Testis (tissue), 2 donors: ENCODE measurements at regions not wholly inside any gene's neighbourhood (a gene's known extent, or its start where the extent isn't known, plus 50 kb on each side); places are given as distances from the start of the nearest gene placed in this dataset.

ENCODE experiments used
- DNase-seq: peaks from one replicate; pipeline ENCODE4 v3.0.0-alpha.2; 2019
- H3K27ac ChIP-seq, 2 donors: fragments of 200-600 bp; sonication (generic); one replicate each; pipeline ENCODE4 v1.5.1; 2019
- H3K27me3 ChIP-seq: fragments of 200-600 bp; sonication (generic); one replicate; pipeline ENCODE4 v1.5.1; 2019
- H3K36me3 ChIP-seq: fragments of 200-600 bp; sonication (generic); one replicate; pipeline ENCODE4 v1.5.1; 2017; ENCODE audit warnings: low read depth; ENCODE audit errors: missing control alignments
- H3K4me1 ChIP-seq: fragments of 200-600 bp; sonication (generic); one replicate; pipeline ENCODE4 v1.5.1; 2019
- H3K4me3 ChIP-seq, 2 donors: fragments of 200-600 bp; sonication (generic); one replicate each; pipeline ENCODE4 v1.5.1; 2017 to 2019
- H3K9me3 ChIP-seq: fragments of 200-600 bp; sonication (generic); one replicate; pipeline ENCODE4 v1.5.1; 2017
- CTCF ChIP-seq, 3 experiments: fragments of 450-650 bp in 2 of 3; fragments of 200-600 bp in 1 of 3; sonication (generic) in 1 of 3; IDR thresholded peaks; one replicate each; pipeline ENCODE4 v1.5.1; 2016 to 2019; ENCODE audit warnings: antibody characterized with exemption in 3 of 3, mild to moderate bottlenecking in 2 of 3, moderate library complexity in 1 of 3
- POLR2A ChIP-seq: fragments of 450-650 bp; IDR thresholded peaks from one replicate; pipeline ENCODE4 v1.6.1; 2017; ENCODE audit warnings: antibody characterized with exemption, mild to moderate bottlenecking, moderate library complexity
- WGBS, 2 donors: methylation state at CpG; one replicate each; pipeline ENCODE4 v1.1.5; 2018; 5-methylcytosine and 5-hydroxymethylcytosine counted together
- intact Hi-C: fragments of 100-400 bp; cut with DNase I; formaldehyde crosslinking; loops from one replicate; pipeline ENCODE4 v1.15.1; 2023; ENCODE audit warnings: low total_unique reads

- Histone ChIP-seq H3K9me3 (no peaks in the 10 kb centered on the region), H3K27ac (no peak overlapping the region), H3K4me3 (no peak overlapping the region), H3K27me3 (no peaks in the 10 kb centered on the region), H3K4me1 (no peaks in the 10 kb centered on the region), H3K36me3 (no peaks in the 10 kb centered on the region)
- 73 to 79% methylated on average over 4 of the region's 4 CpGs for WGBS, 2 donors
- no peak for TF ChIP-seq POLR2A
- TF ChIP-seq CTCF (IDR thresholded peaks at IDR 0.05), result no peak
- no peak for DNase-seq
- intact Hi-C loops, result no loop called here
Measured at GRCh38 chr3:30131191-30131590, 475.2 kb upstream of the TGFBR2 start.

GRCh38 chr3:30135190-30135589, 471.2 kb upstream of the TGFBR2 start:
- DNase-seq, result no peak
- Histone ChIP-seq H3K27me3 (no peaks in the 10 kb centered on the region), H3K9me3 (no peaks in the 10 kb centered on the region), H3K27ac (no peak overlapping the region), H3K36me3 (no peaks in the 10 kb centered on the region), H3K4me1 (no peaks in the 10 kb centered on the region), H3K4me3 (no peak overlapping the region)
- TF ChIP-seq CTCF (IDR thresholded peaks at IDR 0.05) (no peak), POLR2A (no peak)
- 85 to 89% methylated on average over 4 of the region's 4 CpGs for WGBS, 2 donors
- intact Hi-C loops, result no loop called here

- intact Hi-C loops, result no loop called here
- DNase-seq, result no peak
- no peaks in the 10 kb centered on the region for H3K36me3 ChIP-seq
- no peaks in the 10 kb centered on the region for H3K9me3 ChIP-seq
- no peak for TF ChIP-seq POLR2A
- TF ChIP-seq CTCF (IDR thresholded peaks at IDR 0.05), result no peak
- no peak overlapping the region for H3K4me3 ChIP-seq
- no peak overlapping the region for H3K27ac ChIP-seq
- no peaks in the 10 kb centered on the region for H3K27me3 ChIP-seq
- no peaks in the 10 kb centered on the region for H3K4me1 ChIP-seq
Measured at GRCh38 chr3:30139283-30139682, 467.1 kb upstream of the TGFBR2 start.

- Histone ChIP-seq H3K36me3 (no peaks in the 10 kb centered on the region), H3K27ac (no peak overlapping the region), H3K9me3 (no peaks in the 10 kb centered on the region), H3K4me3 (no peak overlapping the region), H3K4me1 (no peaks in the 10 kb centered on the region), H3K27me3 (no peaks in the 10 kb centered on the region)
- TF ChIP-seq POLR2A, result no peak
- no peak for TF ChIP-seq CTCF (IDR thresholded peaks at IDR 0.05)
- WGBS, 2 donors, result 51 to 64% methylated on average over 3 of the region's 3 CpGs
- DNase-seq, result no peak
- intact Hi-C loops, result no loop called here
Measured at GRCh38 chr3:30140356-30141075, 465.9 kb upstream of the TGFBR2 start.

GRCh38 chr3:30141178-30141581, 465.2 kb upstream of the TGFBR2 start:
- no peaks in the 10 kb centered on the region for H3K36me3 ChIP-seq
- H3K9me3 ChIP-seq, result no peaks in the 10 kb centered on the region
- no peak for TF ChIP-seq POLR2A
- no peak for TF ChIP-seq CTCF (IDR thresholded peaks at IDR 0.05)
- WGBS, 2 donors, result 51 to 63% methylated on average over 2 of the region's 2 CpGs
- H3K4me3 ChIP-seq, result no peak overlapping the region
- intact Hi-C loops, result no loop called here
- no peaks in the 10 kb centered on the region for H3K4me1 ChIP-seq
- DNase-seq, result no peak
- H3K27ac ChIP-seq, result no peak overlapping the region
- H3K27me3 ChIP-seq, result no peaks in the 10 kb centered on the region
